ENCODE measurements at regions not wholly inside any gene's neighbourhood (a gene's known extent, or its start where the extent isn't known, plus 50 kb on each side); places are given as distances from the start of the nearest gene placed in this dataset.

GRCh38 chr9:108278341-108278740 is 577.4 kb downstream of the ACTL7B start:
- peaks cover 3% of the 10 kb centered on the region for H3K9me3 Mint-ChIP-seq
- H3K36me3 Mint-ChIP-seq, result no peaks in the 10 kb centered on the region
- H3K4me3 Mint-ChIP-seq, result no peak overlapping the region
- no peak for DNase-seq
- H3K27ac Mint-ChIP-seq, result no peak overlapping the region
- POLR2A ChIA-PET, result no interaction called here
- H3K27me3 Mint-ChIP-seq, result no peaks in the 10 kb centered on the region
- H3K4me1 Mint-ChIP-seq (ENCODE audit: low read depth), result no peaks in the 10 kb centered on the region
- intact Hi-C loops (cut with micrococcal nuclease), result no loop called here
- CTCF ChIA-PET, result no interaction called here

GRCh38 chr9:108277216-108277615 is 578.6 kb downstream of the ACTL7B start:
- Mint-ChIP-seq H3K4me1 (ENCODE audit: low read depth) (no peaks in the 10 kb centered on the region), H3K36me3 (no peaks in the 10 kb centered on the region), H3K27ac (no peak overlapping the region), H3K27me3 (no peaks in the 10 kb centered on the region), H3K4me3 (no peak overlapping the region), H3K9me3 (peaks cover 3% of the 10 kb centered on the region)
- CTCF ChIA-PET, result no interaction called here
- POLR2A ChIA-PET, result no interaction called here
- intact Hi-C loops (cut with micrococcal nuclease), result no loop called here
- no peak for DNase-seq

DNA sequence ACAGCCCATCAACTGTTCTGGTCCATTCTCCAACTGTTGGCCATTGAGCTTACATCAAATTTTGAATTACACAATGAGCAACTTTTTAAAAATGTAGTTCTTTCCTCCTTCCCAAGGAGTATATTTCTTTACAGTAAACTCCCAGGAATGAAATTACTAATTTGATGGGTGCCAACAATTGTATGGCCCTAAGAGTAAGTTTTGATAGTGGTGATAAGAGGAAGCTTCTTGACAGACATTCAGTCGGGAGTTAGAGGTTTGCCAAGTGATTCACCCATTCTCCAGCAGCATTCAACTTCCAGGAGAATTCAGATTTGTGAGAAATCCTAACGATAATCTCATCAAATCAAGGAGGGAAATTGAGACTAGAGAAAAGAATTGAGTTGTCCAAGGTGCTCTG is 579.9 kb downstream of the ACTL7B start:
- no peak for DNase-seq
- intact Hi-C loops (cut with micrococcal nuclease), result no loop called here
- peaks cover 3% of the 10 kb centered on the region for H3K9me3 Mint-ChIP-seq
- H3K27ac Mint-ChIP-seq, result no peak overlapping the region
- H3K27me3 Mint-ChIP-seq, result no peaks in the 10 kb centered on the region
- no peaks in the 10 kb centered on the region for H3K4me1 Mint-ChIP-seq (ENCODE audit: low read depth)
- POLR2A ChIA-PET, result no interaction called here
- CTCF ChIA-PET, result no interaction called here
- H3K36me3 Mint-ChIP-seq, result no peaks in the 10 kb centered on the region
- no peak overlapping the region for H3K4me3 Mint-ChIP-seq

DNA sequence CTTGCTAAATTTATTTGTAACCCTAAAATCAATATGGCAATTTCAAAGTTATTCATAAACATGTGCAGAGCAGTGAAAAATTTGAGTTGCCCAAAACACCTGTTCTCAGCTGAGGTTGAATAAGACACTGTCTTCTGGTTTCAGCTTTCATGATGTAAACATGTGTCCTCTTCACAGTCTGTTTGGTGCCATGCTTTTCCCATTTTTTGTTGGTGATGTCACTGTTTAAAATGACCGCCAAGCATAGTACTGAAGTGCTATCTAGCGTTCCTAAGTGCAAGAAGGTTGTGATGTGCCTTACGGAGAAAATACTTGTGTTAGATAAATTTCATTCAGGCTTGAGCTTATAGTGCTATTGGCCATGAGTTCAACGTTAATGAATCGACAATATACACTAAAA is 580.8 kb downstream of the ACTL7B start:
- Mint-ChIP-seq H3K4me3 (no peak overlapping the region), H3K4me1 (ENCODE audit: low read depth) (no peaks in the 10 kb centered on the region), H3K27ac (no peak overlapping the region), H3K36me3 (no peaks in the 10 kb centered on the region), H3K9me3 (peaks cover 3% of the 10 kb centered on the region), H3K27me3 (no peaks in the 10 kb centered on the region)
- ChIA-PET CTCF (no interaction called here), POLR2A (no interaction called here)
- DNase-seq, result no peak
- intact Hi-C loops (cut with micrococcal nuclease), result no loop called here

- Mint-ChIP-seq H3K4me1 (ENCODE audit: low read depth) (no peaks in the 10 kb centered on the region), H3K9me3 (peaks cover 3% of the 10 kb centered on the region), H3K36me3 (no peaks in the 10 kb centered on the region), H3K4me3 (no peak overlapping the region), H3K27me3 (no peaks in the 10 kb centered on the region), H3K27ac (no peak overlapping the region)
- ChIA-PET POLR2A (no interaction called here), CTCF (no interaction called here)
- DNase-seq, result no peak
- intact Hi-C loops (cut with micrococcal nuclease), result no loop called here
Observed at GRCh38 chr9:108273988-108274387, 581.8 kb downstream of the ACTL7B start.

GRCh38 chr9:108272349-108272899 is 583.4 kb downstream of the ACTL7B start:
- peaks cover 1% of the 10 kb centered on the region for H3K36me3 Mint-ChIP-seq

GRCh38 chr9:108271646-108272348 is 584.0 kb downstream of the ACTL7B start:
- no peaks in the 10 kb centered on the region for H3K27me3 Mint-ChIP-seq
- H3K27ac Mint-ChIP-seq, result no peak overlapping the region
- intact Hi-C loops (cut with micrococcal nuclease), result no loop called here
- H3K4me1 Mint-ChIP-seq (ENCODE audit: low read depth), result no peaks in the 10 kb centered on the region
- POLR2A ChIA-PET, result no interaction called here
- H3K4me3 Mint-ChIP-seq, result no peak overlapping the region
- H3K36me3 Mint-ChIP-seq, result peaks cover 1% of the 10 kb centered on the region
- CTCF ChIA-PET, result no interaction called here
- peaks cover 3% of the 10 kb centered on the region for H3K9me3 Mint-ChIP-seq
- DNase-seq, result no peak

More at GRCh38 chr9:108272349-108272899, 583.4 kb downstream of the ACTL7B start:
- Mint-ChIP-seq H3K4me3 (no peak overlapping the region), H3K27ac (no peak overlapping the region), H3K27me3 (no peaks in the 10 kb centered on the region), H3K9me3 (peaks cover 3% of the 10 kb centered on the region), H3K4me1 (ENCODE audit: low read depth) (no peaks in the 10 kb centered on the region)
- POLR2A ChIA-PET, result no interaction called here
- CTCF ChIA-PET, result no interaction called here
- intact Hi-C loops (cut with micrococcal nuclease), result no loop called here
- no peak for DNase-seq

- CTCF ChIA-PET, result no interaction called here
- no peaks in the 10 kb centered on the region for H3K4me1 Mint-ChIP-seq (ENCODE audit: low read depth)
Observed at GRCh38 chr9:108271236-108271635, 584.5 kb downstream of the ACTL7B start.

DNA sequence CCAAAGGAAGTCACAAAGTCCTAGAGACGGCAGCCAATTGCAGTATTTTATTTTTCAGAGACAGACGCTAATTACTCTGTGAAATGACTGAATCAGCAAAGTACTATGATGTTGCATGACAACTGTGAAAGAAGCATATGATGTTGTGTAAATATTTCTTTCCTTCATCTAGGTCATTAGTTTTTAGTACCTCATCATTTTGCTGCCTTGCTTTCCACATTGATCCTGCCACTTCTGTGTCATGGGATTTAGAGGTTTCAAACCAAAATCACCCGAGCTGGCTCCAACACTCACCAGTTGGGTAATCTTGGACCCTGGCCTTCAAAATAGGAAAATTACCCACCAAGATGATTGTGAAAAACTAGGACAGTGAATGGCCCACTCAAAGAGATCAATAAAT is 585.2 kb downstream of the ACTL7B start:
- Mint-ChIP-seq H3K4me1 (ENCODE audit: low read depth) (no peaks in the 10 kb centered on the region), H3K4me3 (no peak overlapping the region), H3K9me3 (peaks cover 3% of the 10 kb centered on the region), H3K36me3 (peaks cover 1% of the 10 kb centered on the region), H3K27ac (no peak overlapping the region), H3K27me3 (no peaks in the 10 kb centered on the region)
- ChIA-PET CTCF (no interaction called here), POLR2A (no interaction called here)
- DNase-seq, result no peak
- intact Hi-C loops (cut with micrococcal nuclease), result no loop called here

More at GRCh38 chr9:108271236-108271635, 584.5 kb downstream of the ACTL7B start:
- Mint-ChIP-seq H3K27me3 (no peaks in the 10 kb centered on the region), H3K4me3 (no peak overlapping the region), H3K9me3 (peaks cover 3% of the 10 kb centered on the region), H3K36me3 (peaks cover 1% of the 10 kb centered on the region), H3K27ac (no peak overlapping the region)
- POLR2A ChIA-PET, result no interaction called here
- intact Hi-C loops (cut with micrococcal nuclease), result no loop called here
- DNase-seq, result no peak

GRCh38 chr9:108270051-108270450 is 585.7 kb downstream of the ACTL7B start:
- intact Hi-C loops (cut with micrococcal nuclease), result no loop called here

DNA sequence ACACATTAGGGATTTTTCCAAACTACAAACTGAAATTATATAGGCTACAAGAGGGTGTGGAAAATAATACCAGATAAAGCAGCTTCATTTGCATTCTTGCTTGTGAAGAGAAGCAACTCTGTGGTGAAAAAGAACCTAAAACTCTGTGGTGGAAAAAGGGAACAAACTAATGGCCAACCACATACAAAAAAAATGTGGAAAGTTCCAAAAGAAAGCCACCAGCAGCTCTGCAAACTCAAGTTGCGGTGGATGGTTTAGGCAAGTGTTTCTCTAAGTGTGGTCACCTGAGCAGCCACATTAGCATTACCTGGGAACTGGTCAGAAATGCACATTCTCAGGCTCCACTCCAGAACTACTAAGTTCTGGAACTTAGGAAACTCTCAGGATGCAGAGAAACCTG is 586.4 kb downstream of the ACTL7B start:
- H3K9me3 Mint-ChIP-seq, result peaks cover 3% of the 10 kb centered on the region
- H3K4me3 Mint-ChIP-seq, result no peak overlapping the region
- intact Hi-C loops (cut with micrococcal nuclease), result no loop called here
- no peak overlapping the region for H3K27ac Mint-ChIP-seq
- no peaks in the 10 kb centered on the region for H3K27me3 Mint-ChIP-seq
- ChIA-PET POLR2A (no interaction called here), CTCF (interaction anchor here (0.8 kb wide), 1 partner anchor 13 kb away, joined by 3 read pairs; no protein-coding TSS in a partner anchor)
- no peaks in the 10 kb centered on the region for H3K4me1 Mint-ChIP-seq (ENCODE audit: low read depth)
- no peak for DNase-seq
- H3K36me3 Mint-ChIP-seq, result peaks cover 1% of the 10 kb centered on the region

More at GRCh38 chr9:108270051-108270450, 585.7 kb downstream of the ACTL7B start:
- CTCF ChIA-PET, result interaction anchor here (0.8 kb wide), 1 partner anchor 13 kb away, joined by 3 read pairs; no protein-coding TSS in a partner anchor
- Mint-ChIP-seq H3K27ac (no peak overlapping the region), H3K4me1 (ENCODE audit: low read depth) (no peaks in the 10 kb centered on the region), H3K9me3 (peaks cover 5% of the 10 kb centered on the region), H3K4me3 (no peak overlapping the region), H3K36me3 (peaks cover 1% of the 10 kb centered on the region), H3K27me3 (no peaks in the 10 kb centered on the region)
- no peak for DNase-seq
- POLR2A ChIA-PET, result no interaction called here

GRCh38 chr9:108265065-108265464 is 590.7 kb downstream of the ACTL7B start:
- ChIA-PET POLR2A (no interaction called here), CTCF (no interaction called here)
- peaks cover 1% of the 10 kb centered on the region for H3K36me3 Mint-ChIP-seq
- no peaks in the 10 kb centered on the region for H3K4me1 Mint-ChIP-seq (ENCODE audit: low read depth)
- DNase-seq, result no peak
- intact Hi-C loops (cut with micrococcal nuclease), result no loop called here
- H3K9me3 Mint-ChIP-seq, result peaks cover 2% of the 10 kb centered on the region
- no peaks in the 10 kb centered on the region for H3K27me3 Mint-ChIP-seq
- H3K4me3 Mint-ChIP-seq, result no peak overlapping the region
- no peak overlapping the region for H3K27ac Mint-ChIP-seq

GRCh38 chr9:108264093-108264492 is 591.7 kb downstream of the ACTL7B start:
- ChIA-PET CTCF (no interaction called here), POLR2A (no interaction called here)
- intact Hi-C loops (cut with micrococcal nuclease), result no loop called here
- Mint-ChIP-seq H3K36me3 (peaks cover 1% of the 10 kb centered on the region), H3K4me1 (ENCODE audit: low read depth) (no peaks in the 10 kb centered on the region), H3K4me3 (no peak overlapping the region), H3K27me3 (no peaks in the 10 kb centered on the region), H3K27ac (no peak overlapping the region), H3K9me3 (peaks cover 2% of the 10 kb centered on the region)
- no peak for DNase-seq
